ENCODE measurements at regions not wholly inside any gene's neighbourhood (a gene's known extent, or its start where the extent isn't known, plus 50 kb on each side); places are given as distances from the start of the nearest gene placed in this dataset.

DNA sequence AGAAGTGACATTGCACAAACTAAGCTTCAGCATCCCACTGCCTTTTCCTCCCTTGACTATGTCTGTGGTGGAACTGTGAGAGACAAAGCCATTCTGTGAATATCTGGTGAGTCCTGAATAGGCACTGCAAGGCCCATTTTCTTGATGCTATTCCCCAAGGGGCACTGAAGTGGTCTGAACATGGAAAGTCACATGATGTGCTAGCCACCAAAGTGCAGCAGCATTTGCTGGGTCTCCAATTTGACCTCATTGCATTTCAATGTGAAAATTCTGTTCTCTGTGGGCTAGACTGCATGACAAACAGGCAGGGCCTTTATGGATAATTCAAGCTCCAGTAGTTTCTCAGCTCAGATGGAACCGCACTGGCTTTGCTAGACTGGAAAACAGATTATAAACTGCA lies 627.4 kb upstream of the BOD1L1 start:
- TF ChIP-seq, protein P1, sequence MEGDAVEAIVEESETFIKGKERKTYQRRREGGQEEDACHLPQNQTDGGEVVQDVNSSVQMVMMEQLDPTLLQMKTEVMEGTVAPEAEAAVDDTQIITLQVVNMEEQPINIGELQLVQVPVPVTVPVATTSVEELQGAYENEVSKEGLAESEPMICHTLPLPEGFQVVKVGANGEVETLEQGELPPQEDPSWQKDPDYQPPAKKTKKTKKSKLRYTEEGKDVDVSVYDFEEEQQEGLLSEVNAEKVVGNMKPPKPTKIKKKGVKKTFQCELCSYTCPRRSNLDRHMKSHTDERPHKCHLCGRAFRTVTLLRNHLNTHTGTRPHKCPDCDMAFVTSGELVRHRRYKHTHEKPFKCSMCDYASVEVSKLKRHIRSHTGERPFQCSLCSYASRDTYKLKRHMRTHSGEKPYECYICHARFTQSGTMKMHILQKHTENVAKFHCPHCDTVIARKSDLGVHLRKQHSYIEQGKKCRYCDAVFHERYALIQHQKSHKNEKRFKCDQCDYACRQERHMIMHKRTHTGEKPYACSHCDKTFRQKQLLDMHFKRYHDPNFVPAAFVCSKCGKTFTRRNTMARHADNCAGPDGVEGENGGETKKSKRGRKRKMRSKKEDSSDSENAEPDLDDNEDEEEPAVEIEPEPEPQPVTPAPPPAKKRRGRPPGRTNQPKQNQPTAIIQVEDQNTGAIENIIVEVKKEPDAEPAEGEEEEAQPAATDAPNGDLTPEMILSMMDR (optimal IDR thresholded peaks at IDR 0.05 in 1 of 3, IDR thresholded peaks at IDR 0.05 in 1 of 3, conservative IDR thresholded peaks at IDR 0.05 in 1 of 3; ENCODE audit: extremely low read depth in 1 of 3, insufficient read depth in 2 of 3, low read length in 3 of 3), result no peak
- no peak for TF ChIP-seq EZH2 (IDR thresholded peaks at IDR 0.05; ENCODE audit: low read length)
